ENCODE measurements at regions not wholly inside any gene's neighbourhood (a gene's known extent, or its start where the extent isn't known, plus 50 kb on each side); places are given as distances from the start of the nearest gene placed in this dataset.

GRCh38 chr7:49091089-49091488 is 166.7 kb downstream of the CDC14C start:
- TF ChIP-seq CTCF (IDR thresholded peaks at IDR 0.05 in 8 of 11, conservative IDR thresholded peaks at IDR 0.05 in 3 of 11) = no peak
- no peak for TF ChIP-seq POLR2A (IDR thresholded peaks at IDR 0.05)

All from spleen (tissue), 7 donors.